Ecto neural progenitor cell (in vitro differentiated cells): ENCODE measurements at regions not wholly inside any gene's neighbourhood (a gene's known extent, or its start where the extent isn't known, plus 50 kb on each side); places are given as distances from the start of the nearest gene placed in this dataset.
A peak's percentile ranks its signal among the peaks of the same experiment; 100 is the strongest.
"Not testable (repeated sequence)": the region's sequence is repeated elsewhere in the genome, so short reads cannot be mapped to it uniquely, and the experiment has no call there.

Source experiments
- DNase-seq: peaks from one replicate; pipeline ENCODE4 v3.0.0-alpha.2; 2018; ENCODE audit warnings: low spot score

- DNase-seq, result no peak
These were observed 132.3 kb upstream of the TNP1 start for GRCh38 chr2:216992056-216992675.

- DNase-seq, result no peak
These were observed 131.7 kb upstream of the TNP1 start for GRCh38 chr2:216991563-216991962.

GRCh38 chr2:216989340-216990129 lies 129.7 kb upstream of the TNP1 start:
- DNase-seq, result no peak

- no peak for DNase-seq
These were observed 127.5 kb upstream of the TNP1 start for GRCh38 chr2:216987252-216987821.

GRCh38 chr2:216985658-216986141 lies 125.8 kb upstream of the TNP1 start:
- peak; percentile 58 for DNase-seq

GRCh38 chr2:216984937-216985336 lies 125.1 kb upstream of the TNP1 start:
- DNase-seq, result no peak

GRCh38 chr2:216981951-216982350 lies 122.1 kb upstream of the TNP1 start:
- not testable (repeated sequence) for DNase-seq

- DNase-seq, result not testable (repeated sequence)
These were observed 120.6 kb upstream of the TNP1 start for GRCh38 chr2:216980510-216980909.

- DNase-seq, result no peak
These were observed 114.7 kb upstream of the TNP1 start for GRCh38 chr2:216974321-216975302.

- no peak for DNase-seq
These were observed 111.7 kb upstream of the TNP1 start for GRCh38 chr2:216971593-216971992.

GRCh38 chr2:216970359-216970915 lies 110.6 kb upstream of the TNP1 start:
- no peak for DNase-seq

GRCh38 chr2:216967889-216968288 lies 108.0 kb upstream of the TNP1 start:
- no peak for DNase-seq

GRCh38 chr2:216960671-216961268 lies 100.9 kb upstream of the TNP1 start:
- DNase-seq, result no peak

GRCh38 chr2:216959433-216959832 lies 99.6 kb upstream of the TNP1 start:
- no peak for DNase-seq

- no peak for DNase-seq
These were observed 97.1 kb upstream of the TNP1 start for GRCh38 chr2:216956820-216957493.

- no peak for DNase-seq
These were observed 91.3 kb upstream of the TNP1 start for GRCh38 chr2:216951171-216951570.

- DNase-seq, result no peak
These were observed 90.7 kb upstream of the TNP1 start for GRCh38 chr2:216950547-216950946.

- no peak for DNase-seq
These were observed 90.0 kb upstream of the TNP1 start for GRCh38 chr2:216949700-216950413.

GRCh38 chr2:216947055-216947454 lies 87.2 kb upstream of the TNP1 start:
- DNase-seq, result no peak

GRCh38 chr2:216944733-216945132 lies 84.9 kb upstream of the TNP1 start:
- DNase-seq, result no peak
